ENCODE measurements at regions not wholly inside any gene's neighbourhood (a gene's known extent, or its start where the extent isn't known, plus 50 kb on each side); places are given as distances from the start of the nearest gene placed in this dataset.

DNA sequence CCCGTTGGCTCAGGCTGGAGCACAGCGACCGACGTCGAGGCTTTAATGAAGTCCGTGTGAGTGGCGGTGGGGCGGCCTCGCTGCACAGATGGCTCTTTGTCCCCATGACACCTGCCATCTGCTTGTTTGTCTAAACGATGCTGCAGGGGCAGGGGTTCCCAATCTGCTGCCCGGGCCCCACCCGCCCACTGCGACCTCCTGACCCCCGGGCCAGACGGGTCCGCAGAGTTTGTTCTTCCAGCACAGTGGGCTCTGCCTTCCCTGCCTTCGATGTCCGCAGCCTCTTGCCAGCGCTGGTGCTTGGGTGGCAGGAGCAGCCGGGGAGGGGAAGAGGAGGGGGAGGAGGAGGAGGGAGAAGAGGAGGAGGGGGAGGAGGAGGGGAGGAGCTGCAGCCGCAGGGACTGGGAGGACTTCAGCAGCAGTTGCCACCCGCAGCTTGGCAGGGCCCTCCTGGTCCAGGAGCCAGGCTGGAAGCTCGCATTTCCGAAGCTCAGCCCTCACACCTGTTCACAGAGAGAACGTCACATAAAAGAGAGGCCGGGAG lies 210.0 kb downstream of the DLL1 start:
- TF ChIP-seq, protein P1, sequence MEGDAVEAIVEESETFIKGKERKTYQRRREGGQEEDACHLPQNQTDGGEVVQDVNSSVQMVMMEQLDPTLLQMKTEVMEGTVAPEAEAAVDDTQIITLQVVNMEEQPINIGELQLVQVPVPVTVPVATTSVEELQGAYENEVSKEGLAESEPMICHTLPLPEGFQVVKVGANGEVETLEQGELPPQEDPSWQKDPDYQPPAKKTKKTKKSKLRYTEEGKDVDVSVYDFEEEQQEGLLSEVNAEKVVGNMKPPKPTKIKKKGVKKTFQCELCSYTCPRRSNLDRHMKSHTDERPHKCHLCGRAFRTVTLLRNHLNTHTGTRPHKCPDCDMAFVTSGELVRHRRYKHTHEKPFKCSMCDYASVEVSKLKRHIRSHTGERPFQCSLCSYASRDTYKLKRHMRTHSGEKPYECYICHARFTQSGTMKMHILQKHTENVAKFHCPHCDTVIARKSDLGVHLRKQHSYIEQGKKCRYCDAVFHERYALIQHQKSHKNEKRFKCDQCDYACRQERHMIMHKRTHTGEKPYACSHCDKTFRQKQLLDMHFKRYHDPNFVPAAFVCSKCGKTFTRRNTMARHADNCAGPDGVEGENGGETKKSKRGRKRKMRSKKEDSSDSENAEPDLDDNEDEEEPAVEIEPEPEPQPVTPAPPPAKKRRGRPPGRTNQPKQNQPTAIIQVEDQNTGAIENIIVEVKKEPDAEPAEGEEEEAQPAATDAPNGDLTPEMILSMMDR (IDR thresholded peaks at IDR 0.05; ENCODE audit: extremely low read depth, insufficient read depth, missing control alignments), result no peak
- DNase-seq (ENCODE audit: low spot score), result no peak

DNA sequence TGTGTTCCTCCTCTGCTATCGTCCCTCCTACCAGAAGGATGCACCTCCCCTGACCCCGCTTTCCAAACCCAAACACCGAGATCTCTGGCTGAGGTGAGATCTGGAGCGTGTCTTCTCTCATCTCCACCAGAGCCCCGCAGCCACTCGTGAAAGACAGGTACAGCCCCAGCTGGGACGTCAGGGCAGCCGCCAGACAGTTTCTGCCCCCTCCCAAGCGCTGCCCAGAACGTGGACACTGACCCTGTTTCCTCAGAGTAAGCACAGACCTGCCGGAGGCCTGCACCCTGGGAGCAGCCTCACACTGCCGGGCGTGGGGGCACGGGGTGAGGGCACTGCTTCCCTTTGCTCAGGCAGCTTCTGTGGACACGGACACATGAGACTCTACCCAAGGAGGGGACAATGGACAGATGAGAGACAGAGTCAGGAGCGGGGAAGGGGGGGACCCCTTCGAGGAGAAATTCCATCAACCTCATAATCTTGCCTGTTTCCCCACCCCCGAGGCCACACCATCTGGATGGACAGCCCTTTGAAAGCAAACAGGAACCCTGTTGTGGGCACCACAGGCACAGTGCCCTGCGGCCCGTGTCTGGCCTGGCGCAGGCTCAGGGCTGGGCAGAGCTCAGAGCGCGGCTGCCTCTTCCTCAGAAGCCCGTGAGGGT lies 210.6 kb downstream of the DLL1 start:
- in situ Hi-C loops (cut with MboI; ENCODE audit: low pct_unique_long_range_greater_than_20kb, low sequenced_read_pairs, unreplicated experiment), result no loop called here
- TF ChIP-seq, protein P1 (IDR thresholded peaks at IDR 0.05; ENCODE audit: extremely low read depth, insufficient read depth, missing control alignments), result no peak
- no peak for DNase-seq (ENCODE audit: low spot score)

More for the DNA sequence above, 210.0 kb downstream of the DLL1 start:
- in situ Hi-C loops (cut with MboI; ENCODE audit: low pct_unique_long_range_greater_than_20kb, low sequenced_read_pairs, unreplicated experiment), result no loop called here

DNA sequence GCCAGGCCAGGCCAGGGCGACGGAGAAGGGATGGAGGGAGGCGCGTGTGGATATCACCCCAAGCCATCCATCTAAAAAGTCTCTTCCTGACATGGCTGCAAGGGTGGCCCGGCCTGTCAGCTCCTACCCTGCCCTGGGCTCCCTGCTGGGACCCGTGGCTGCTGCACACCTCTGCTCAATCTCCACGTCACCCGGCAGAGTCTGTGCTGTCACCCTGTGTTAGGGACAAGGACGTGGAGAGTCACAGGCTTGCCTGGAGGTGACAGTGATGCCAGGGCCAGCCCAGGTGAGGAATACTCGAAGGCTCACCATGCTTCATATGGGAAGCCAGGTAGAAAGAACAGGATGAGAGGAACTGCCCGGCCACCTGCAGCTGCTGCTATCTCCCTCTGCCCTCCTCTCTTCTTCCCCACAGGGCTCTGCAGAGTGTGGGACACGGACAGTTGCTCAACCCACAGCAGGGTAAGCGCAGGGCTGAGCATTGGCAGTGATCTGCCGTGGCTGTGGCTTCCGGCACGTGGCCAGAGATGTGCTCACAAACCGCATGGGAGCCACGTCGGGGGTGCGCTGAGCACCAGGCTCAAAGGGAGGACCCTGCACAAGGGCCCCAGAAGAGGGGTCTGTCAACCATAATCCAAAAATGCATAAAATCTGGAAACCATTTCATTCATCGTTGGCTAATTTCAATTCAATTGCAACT lies 214.3 kb downstream of the DLL1 start:
- DNase-seq (ENCODE audit: low spot score), result no peak
- in situ Hi-C loops (cut with MboI; ENCODE audit: low pct_unique_long_range_greater_than_20kb, low sequenced_read_pairs, unreplicated experiment), result no loop called here
- TF ChIP-seq, protein P1 (IDR thresholded peaks at IDR 0.05; ENCODE audit: extremely low read depth, insufficient read depth, missing control alignments), result no peak

DNA sequence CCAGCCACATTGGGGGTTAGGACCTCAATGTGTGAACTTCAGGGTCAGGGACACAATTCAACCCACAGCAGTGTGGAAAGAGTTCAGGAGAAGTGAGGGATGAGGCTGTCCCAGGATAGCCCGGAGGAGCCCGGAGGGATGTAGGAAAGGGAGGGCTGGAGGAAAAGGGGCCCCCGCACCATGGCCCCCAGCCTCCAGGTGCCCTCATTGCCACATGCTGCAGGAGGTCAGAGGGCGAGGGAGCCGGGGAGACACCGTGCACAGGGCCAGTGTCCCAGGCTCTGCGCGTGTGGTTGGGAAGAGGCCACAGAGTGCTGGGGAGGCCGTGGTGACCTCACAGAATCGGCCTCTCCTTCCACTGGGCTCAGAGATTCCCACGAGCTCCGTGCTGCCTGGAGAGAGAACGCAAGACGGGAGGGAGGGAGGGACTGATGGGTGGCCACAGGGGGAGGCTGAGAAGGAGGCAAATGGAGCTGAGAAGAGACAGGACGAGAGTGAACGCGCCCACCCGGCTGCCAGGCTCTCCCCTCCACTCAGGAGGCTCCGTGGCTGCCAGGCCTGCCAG lies 215.1 kb downstream of the DLL1 start:
- TF ChIP-seq, protein P1 (IDR thresholded peaks at IDR 0.05; ENCODE audit: extremely low read depth, insufficient read depth, missing control alignments), result no peak
- no peak for DNase-seq (ENCODE audit: low spot score)
- in situ Hi-C loops (cut with MboI; ENCODE audit: low pct_unique_long_range_greater_than_20kb, low sequenced_read_pairs, unreplicated experiment), result no loop called here

DNA sequence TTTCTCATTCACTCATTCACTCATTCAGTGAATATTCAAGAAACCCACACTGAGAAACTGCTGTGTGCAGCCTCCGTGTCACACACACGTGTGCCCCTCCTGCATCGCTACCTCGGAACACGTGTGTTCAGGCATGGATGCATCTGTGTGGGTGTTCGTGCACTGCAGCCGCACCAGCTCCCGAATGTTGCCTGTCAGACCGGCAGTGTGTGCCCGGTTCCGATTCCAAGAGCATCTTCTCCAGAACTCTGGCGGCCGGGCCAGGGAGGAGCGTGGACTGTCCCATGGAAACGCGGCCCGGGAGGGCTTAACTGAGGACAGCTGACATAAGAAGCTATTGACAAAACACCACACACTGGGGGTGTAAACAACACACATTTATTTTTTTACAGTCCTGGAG lies 216.0 kb downstream of the DLL1 start:
- DNase-seq (ENCODE audit: low spot score), result no peak
- TF ChIP-seq, protein P1 (IDR thresholded peaks at IDR 0.05; ENCODE audit: extremely low read depth, insufficient read depth, missing control alignments), result no peak
- in situ Hi-C loops (cut with MboI; ENCODE audit: low pct_unique_long_range_greater_than_20kb, low sequenced_read_pairs, unreplicated experiment), result no loop called here

DNA sequence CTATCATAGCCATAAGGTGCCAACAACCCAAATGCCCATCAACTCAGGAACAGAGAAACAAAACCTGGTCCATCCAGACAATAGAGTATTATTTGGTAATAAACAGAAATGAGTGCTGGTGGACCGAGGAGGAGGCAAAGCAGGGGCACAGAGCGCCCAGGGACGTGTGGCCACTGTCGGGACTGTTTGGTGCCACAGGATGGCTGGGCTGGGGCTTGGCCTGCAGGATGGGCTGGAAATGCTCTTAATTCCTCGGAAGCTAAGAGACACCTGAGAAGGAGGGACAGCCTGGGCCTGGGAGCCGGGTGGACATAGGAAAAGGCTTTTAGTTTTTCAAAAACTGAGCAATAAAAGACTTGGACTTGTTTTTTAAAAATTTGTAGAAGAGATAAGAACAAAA lies 216.4 kb downstream of the DLL1 start:
- TF ChIP-seq, protein P1 (IDR thresholded peaks at IDR 0.05; ENCODE audit: extremely low read depth, insufficient read depth, missing control alignments), result no peak
- in situ Hi-C loops (cut with MboI; ENCODE audit: low pct_unique_long_range_greater_than_20kb, low sequenced_read_pairs, unreplicated experiment), result no loop called here
- no peak for DNase-seq (ENCODE audit: low spot score)

Data from GM13977 (cell line).